NCI-H524 (cell line): ENCODE measurements at regions not wholly inside any gene's neighbourhood (a gene's known extent, or its start where the extent isn't known, plus 50 kb on each side); places are given as distances from the start of the nearest gene placed in this dataset.

Source experiments
- DNase-seq, 2 experiments: peaks; one replicate each; lab custom pipeline; 2025; lab: John Stamatoyannopoulos, UW

GRCh38 chr9:80066931-80067330 lies 495.2 kb downstream of the TLE4 start:
- DNase-seq, result peak; percentile 46 to 81

- no peak for DNase-seq
Observed at GRCh38 chr9:80062567-80062966, 490.8 kb downstream of the TLE4 start.

GRCh38 chr9:80061940-80062339 lies 490.2 kb downstream of the TLE4 start:
- peak; percentile 9 to 65 for DNase-seq

GRCh38 chr9:80061096-80061495 lies 489.3 kb downstream of the TLE4 start:
- DNase-seq, result peak in 1 of 2 experiments; percentile 0

GRCh38 chr9:80059979-80060378 lies 488.2 kb downstream of the TLE4 start:
- DNase-seq, result no peak

- no peak for DNase-seq
Observed at GRCh38 chr9:80059191-80059590, 487.4 kb downstream of the TLE4 start.

- no peak for DNase-seq
Observed at GRCh38 chr9:80052830-80053229, 481.1 kb downstream of the TLE4 start.

GRCh38 chr9:80049096-80049782 lies 477.5 kb downstream of the TLE4 start:
- no peak for DNase-seq

- no peak for DNase-seq
Observed at GRCh38 chr9:80046481-80046880, 474.7 kb downstream of the TLE4 start.

GRCh38 chr9:80041821-80042220 lies 470.1 kb downstream of the TLE4 start:
- DNase-seq, result no peak

GRCh38 chr9:80040457-80040856 lies 468.7 kb downstream of the TLE4 start:
- DNase-seq, result no peak

GRCh38 chr9:80030801-80031200 lies 459.0 kb downstream of the TLE4 start:
- DNase-seq, result no peak

- no peak for DNase-seq
Observed at GRCh38 chr9:80028501-80028900, 456.7 kb downstream of the TLE4 start.

- no peak for DNase-seq
Observed at GRCh38 chr9:80025796-80026520, 454.2 kb downstream of the TLE4 start.

GRCh38 chr9:80025131-80025530 lies 453.4 kb downstream of the TLE4 start:
- DNase-seq, result no peak

GRCh38 chr9:80020530-80020929 lies 448.8 kb downstream of the TLE4 start:
- DNase-seq, result no peak

- no peak for DNase-seq
Observed at GRCh38 chr9:80020056-80020455, 448.3 kb downstream of the TLE4 start.

- DNase-seq, result no peak
Observed at GRCh38 chr9:80013891-80014290, 442.1 kb downstream of the TLE4 start.

- no peak for DNase-seq
Observed at GRCh38 chr9:80012557-80013330, 441.0 kb downstream of the TLE4 start.

- DNase-seq, result no peak
Observed at GRCh38 chr9:80009204-80009603, 437.4 kb downstream of the TLE4 start.

GRCh38 chr9:80004714-80005113 lies 432.9 kb downstream of the TLE4 start:
- DNase-seq, result no peak

GRCh38 chr9:79990536-79990935 lies 418.8 kb downstream of the TLE4 start:
- no peak for DNase-seq

- no peak for DNase-seq
Observed at GRCh38 chr9:79989079-79989478, 417.3 kb downstream of the TLE4 start.
